ENCODE measurements at regions not wholly inside any gene's neighbourhood (a gene's known extent, or its start where the extent isn't known, plus 50 kb on each side); places are given as distances from the start of the nearest gene placed in this dataset.

- DNase-seq = no peak
Observed at GRCh38 chr1:8113262-8114220, 87.4 kb upstream of the ERRFI1 start.

DNA sequence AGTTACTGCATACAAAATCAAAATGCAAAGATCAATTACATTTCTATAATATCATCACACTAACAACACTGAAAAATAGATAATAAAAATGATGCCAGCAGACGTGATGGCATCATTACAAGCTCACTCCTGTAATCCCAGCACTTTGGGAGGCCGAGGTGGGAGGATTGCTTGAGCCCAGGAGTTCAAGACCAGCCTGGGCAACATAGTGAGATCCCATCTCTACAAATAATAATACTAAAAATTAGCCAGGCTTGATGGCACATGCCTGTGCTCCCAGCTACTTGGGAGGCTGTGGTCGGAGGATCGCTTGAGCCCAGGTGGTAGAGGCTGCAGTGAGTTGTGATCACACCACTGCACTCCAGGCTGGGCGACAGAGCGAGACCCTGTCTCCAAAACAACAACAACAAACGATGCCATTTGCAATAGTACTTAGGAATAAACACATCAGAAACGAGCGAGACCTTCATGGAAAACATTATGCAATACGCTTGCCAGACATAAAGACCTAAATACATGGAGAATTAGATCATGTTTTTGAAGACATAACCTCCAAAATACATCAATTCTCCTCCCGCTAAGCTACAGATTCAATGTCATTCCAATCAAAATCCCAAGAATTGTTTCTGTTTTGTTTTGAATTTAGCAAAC, 86.6 kb upstream of the ERRFI1 start:
- DNase-seq = no peak

GRCh38 chr1:8111560-8111959, 85.5 kb upstream of the ERRFI1 start:
- no peak for DNase-seq

DNA sequence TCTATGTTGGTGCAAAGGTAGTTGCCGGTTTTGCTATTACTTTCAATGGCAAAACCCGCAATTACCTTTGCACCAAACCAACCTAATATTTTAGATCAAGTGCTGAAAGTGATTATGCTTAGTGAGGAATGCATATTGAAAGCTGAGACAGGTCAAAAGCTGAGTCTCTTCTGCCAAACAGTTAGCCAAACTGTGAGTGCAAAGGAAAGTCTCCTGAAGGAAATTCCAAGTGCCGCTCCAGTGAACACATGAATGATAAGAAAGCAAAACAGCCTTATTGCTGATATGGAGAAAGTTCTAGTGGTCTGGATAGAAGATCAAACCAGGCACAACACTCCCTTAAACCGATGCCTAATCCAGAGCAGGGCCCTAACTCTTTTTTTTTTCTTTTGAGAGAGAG, 83.1 kb upstream of the ERRFI1 start:
- no peak for DNase-seq

GRCh38 chr1:8107897-8108296, 81.8 kb upstream of the ERRFI1 start:
- DNase-seq = no peak

DNA sequence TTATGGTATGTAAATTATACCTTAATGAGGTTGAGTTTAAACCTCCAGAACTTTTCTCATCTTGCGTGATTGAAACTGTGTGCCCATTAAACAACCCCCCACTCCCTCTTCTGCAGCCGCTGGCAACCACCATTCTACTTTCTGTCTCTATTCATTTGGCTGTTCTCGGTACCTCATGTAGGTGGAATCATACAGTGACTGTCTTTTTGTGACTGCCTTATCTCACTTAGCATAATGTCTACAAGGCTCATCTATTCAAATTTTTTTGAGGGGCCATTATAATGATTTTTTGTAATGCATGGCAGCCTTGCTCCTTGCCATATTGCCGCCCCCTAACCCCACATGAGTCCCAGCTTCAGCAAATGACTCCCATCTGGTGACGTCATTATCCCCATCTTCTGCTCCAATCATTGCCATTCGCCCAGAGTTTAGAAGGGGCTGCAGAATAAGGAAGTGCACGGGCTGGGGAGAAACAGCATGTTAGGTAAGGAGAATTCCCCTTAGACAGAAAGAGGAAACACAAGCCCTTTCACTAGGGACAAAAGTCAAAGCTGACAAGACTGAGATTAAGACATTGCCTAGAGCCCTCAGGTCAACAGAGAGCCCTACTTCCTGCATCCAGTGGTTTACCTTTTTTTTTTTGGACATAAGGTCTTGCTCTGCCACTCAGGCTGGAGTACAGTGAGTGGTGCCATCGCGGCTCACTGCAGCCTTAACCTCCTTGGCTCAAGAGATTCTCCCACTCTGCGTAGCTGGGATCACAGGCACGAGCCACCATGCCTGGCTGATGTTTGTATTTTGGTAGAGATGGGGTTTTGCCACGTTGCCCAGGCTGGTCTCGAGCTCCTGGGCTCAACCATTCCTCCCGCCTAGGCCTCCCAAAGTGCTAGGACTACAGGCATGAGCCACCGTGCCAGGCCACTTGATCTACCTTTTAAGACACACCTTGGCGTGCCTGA, 78.4 kb upstream of the ERRFI1 start:
- no peak for DNase-seq

- no peak for DNase-seq
Observed at GRCh38 chr1:8097908-8098307, 71.8 kb upstream of the ERRFI1 start.

GRCh38 chr1:8097077-8097799, 71.1 kb upstream of the ERRFI1 start:
- peak; percentile 92 for DNase-seq

DNA sequence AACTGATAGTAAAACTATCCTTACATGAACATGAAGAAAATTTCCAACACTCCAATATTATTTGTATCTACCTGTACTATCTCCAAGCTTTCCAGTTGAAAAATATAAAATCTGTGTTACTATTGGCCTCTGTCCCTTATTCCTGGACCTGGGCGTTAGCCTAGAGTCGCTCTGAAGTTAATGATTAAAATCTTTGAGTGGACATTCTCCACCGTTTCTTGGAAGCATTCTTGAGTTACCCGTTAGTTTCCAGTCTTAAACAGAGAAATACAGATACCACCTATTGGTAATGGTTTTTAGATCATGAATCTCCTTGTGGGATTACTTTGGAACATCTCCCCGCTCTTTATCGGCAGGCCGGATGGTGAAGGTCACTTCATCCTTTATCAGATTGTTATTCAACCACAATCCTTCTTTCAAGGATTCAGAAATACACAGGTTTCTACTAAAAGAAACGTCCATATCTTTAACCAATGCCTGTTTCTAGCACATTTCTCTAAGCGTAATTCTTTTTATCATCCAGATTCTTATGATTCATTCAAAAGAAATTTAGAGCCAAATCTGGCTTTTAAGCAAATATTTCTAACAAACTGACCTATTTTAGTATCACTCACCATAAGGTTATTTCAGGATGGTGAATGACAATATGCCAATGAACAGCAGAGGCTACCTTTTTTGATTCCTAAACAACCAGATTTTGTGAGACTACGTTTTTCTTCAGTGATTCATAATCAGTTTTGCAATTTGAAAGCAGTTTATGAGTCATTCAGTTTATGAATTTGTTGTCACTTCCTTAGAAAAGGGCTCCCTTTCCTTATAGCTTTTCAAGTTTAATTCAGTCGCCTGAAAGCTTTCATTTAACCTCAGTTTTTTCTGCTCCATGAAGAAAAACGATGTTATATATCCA, 70.2 kb upstream of the ERRFI1 start:
- peak; percentile 80 for DNase-seq

- no peak for DNase-seq
Observed at GRCh38 chr1:8095584-8095983, 69.5 kb upstream of the ERRFI1 start.

DNA sequence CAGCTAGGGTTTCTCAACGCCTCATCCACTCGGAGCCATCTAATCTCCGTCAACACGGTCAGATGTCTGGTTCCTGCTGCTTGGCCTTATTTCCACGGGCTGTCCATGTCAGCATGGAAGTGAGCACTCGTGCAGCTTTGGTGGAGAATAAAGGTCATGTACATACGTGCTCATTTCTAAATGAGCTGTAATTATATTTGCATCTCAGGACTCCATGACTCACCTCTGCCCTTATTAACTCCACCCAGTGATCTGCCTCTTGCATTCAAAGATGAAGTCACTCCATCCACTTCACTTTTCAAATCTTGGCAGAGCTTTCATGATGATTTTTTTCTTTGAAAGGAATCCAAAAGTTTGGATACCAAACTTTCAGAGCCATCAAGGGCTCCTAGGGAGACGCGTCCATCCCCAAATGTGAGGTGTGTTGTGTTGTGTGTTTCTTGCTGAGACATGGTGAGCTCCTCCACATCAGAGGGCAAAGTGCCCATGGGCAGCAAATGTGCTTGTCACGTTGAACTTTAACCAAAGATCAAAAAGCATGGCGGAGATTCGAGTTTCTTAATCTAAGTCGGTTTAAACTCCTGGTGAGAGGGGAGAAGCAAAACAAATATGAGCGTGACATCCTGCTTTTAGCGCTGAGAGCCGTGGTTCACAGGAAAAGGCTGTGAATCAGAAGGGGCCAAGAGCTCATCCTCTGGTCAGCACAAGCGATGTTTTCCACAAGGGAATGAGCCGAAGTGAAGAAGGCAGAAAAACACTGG, 68.6 kb upstream of the ERRFI1 start:
- peak; percentile 20 for DNase-seq

DNA sequence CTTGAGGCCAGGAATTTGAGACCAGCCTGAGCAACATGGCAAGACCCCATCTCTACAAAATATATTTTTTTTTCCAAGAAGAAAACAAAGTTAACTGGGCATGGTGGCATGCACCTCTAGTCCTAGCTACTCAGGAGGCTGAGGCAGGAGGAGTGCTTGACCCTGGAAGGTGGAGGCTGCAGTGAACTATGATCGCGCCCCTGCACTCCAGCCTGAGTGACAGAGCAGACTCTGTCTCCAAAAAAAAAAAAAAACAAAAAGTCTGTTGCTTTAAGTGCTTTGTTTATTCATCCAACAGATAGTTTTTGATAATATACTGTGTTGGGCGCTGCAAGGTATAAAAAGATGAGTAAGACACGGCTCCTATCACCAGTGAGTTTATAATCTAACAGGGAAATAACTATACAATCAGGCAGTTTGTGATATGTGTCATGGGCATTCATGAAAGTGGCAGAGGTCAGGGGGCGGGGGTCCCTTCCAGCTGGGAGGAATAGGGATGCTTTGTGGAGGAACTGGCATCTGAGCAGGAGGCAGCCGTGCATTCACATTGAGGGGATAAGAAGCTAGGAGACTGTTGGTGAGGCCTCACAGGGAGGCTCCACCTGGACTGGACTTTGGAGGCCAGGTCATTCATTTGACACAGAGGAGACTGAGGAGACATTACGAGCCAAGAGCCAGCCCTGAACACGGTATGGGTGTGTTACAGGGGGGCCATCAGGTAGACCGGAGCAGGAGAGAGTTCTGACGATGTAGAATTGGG, 67.3 kb upstream of the ERRFI1 start:
- no peak for DNase-seq

- no peak for DNase-seq
Observed at GRCh38 chr1:8092657-8093056, 66.5 kb upstream of the ERRFI1 start.

DNA sequence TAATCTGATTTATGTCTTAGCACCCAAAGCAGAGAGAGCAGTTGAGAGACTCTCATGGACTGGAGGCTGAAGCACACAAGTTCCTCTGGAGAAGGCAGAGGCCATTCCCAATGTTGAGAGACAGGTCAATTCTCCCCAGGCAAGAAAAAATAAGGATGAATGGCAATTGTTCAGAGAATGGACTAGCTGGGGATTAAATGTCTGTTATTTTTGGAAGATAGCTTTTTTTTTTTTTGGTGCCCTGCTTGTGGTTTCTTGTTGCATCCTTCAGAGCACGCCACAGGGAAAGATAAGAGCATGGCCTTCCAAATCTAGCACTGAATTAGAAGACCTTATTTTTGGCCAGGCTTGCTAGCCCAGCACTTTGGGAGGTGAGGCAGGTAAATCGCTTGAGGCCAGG, 65.6 kb upstream of the ERRFI1 start:
- DNase-seq = no peak

DNA sequence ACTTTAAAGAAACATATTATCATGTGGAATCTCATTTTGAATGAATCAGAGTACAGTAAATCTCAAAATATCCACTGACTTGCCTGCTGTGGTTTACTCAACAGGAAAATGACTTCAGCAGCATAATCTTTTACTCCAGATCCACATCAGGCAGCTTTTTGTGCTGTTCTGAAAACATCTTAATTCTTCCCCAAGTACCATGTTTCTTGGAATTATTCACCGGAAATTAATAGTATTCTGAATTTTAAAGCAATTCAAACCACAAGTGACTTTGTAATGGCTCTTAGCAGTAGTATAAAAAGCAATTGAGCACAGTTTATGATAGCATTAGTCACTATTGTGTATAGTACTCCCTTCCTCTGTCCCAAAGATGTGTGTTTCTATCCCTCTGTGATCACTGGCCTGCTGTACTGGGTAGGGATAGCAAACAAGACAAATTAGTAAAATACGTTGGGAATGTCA, 64.2 kb upstream of the ERRFI1 start:
- DNase-seq = peak; percentile 61

GRCh38 chr1:8089535-8090228, 63.6 kb upstream of the ERRFI1 start:
- peak; percentile 46 for DNase-seq

DNA sequence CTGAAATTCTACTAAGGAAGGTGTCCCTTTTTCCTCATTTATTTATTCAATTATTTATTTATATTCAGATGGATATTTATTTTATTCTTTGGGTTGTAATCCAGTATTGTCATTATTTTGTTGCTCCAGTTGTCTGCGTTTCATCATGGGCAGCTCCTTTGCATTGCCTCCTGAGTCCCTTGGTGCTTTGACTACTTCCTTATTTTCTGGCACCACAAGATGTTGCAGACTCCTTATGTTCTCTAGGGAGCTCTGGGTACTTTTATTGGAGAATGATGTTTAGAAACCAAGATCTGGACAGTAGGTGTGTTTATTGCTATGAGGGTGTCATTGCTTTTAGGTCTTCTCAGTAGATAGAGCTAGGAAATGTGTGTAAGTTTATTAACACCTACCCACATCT, 59.9 kb upstream of the ERRFI1 start:
- DNase-seq = no peak

DNA sequence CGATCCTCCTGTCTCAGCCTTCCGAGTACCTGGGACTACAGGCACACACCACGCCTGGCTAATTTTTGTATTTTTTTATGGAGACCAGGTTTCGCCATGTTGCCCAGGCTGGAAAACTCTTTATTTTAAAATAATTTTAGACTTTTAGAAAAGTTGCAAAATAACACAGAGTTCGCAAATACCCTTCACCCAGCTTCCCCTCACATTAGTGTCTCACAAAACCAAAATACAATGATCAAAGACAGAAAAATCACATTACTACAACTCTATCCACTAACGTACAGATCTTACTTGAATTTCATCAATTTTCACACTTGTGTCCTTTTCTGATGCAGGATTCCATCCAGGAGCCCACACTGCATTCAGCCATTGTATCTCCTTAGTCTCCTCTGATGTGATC, 58.8 kb upstream of the ERRFI1 start:
- DNase-seq = no peak
